ENCODE measurements at regions not wholly inside any gene's neighbourhood (a gene's known extent, or its start where the extent isn't known, plus 50 kb on each side); places are given as distances from the start of the nearest gene placed in this dataset.

- DNase-seq, result no peak
Measured at GRCh38 chrX:15913146-15913545, 58.5 kb upstream of the AP1S2 start.

GRCh38 chrX:15911734-15912550, 57.3 kb upstream of the AP1S2 start:
- no peak for DNase-seq

GRCh38 chrX:15909605-15910004, 55.0 kb upstream of the AP1S2 start:
- no peak for DNase-seq

GRCh38 chrX:15908603-15909290, 54.1 kb upstream of the AP1S2 start:
- DNase-seq, result no peak

- no peak for DNase-seq
Measured at GRCh38 chrX:15906041-15906943, 51.7 kb upstream of the AP1S2 start.

Data from GDM1 (cell line).